Psoas muscle (tissue), 7 donors: ENCODE measurements at regions not wholly inside any gene's neighbourhood (a gene's known extent, or its start where the extent isn't known, plus 50 kb on each side); places are given as distances from the start of the nearest gene placed in this dataset.
"Not testable (repeated sequence)": the region's sequence is repeated elsewhere in the genome, so short reads cannot be mapped to it uniquely, and the experiment has no call there.

Experiments
- ATAC-seq, 4 donors: fragments of 200-7000 bp; cut with Tn5 transposase; one replicate each; pipeline ENCODE4 v1.9.1; 2020; ENCODE audit warnings: moderate library complexity in 3 of 4, mild to moderate bottlenecking in 2 of 4
- DNase-seq, 2 donors: peaks; one replicate each; pipeline ENCODE4 v3.0.0-alpha.2; 2020
- H3K27ac ChIP-seq: fragments of 200-600 bp; one replicate; pipeline ENCODE4 v1.8.0; 2022
- H3K27me3 ChIP-seq, 3 donors: fragments of 200-600 bp in 1 of 3; one replicate each; pipeline versions ENCODE4 v1.6.1 to v1.8.0; 2013 to 2022; ENCODE audit warnings: low read length in 2 of 3, mild to moderate bottlenecking in 2 of 3, moderate library complexity in 1 of 3; ENCODE audit not compliant: insufficient read depth in 3 of 3
- H3K36me3 ChIP-seq, 2 donors: fragments of 200-600 bp in 1 of 2; one replicate each; pipeline versions ENCODE4 v1.6.1 to v1.8.0; 2013 to 2022; ENCODE audit warnings: low read depth in 1 of 2, mild to moderate bottlenecking in 1 of 2, moderate library complexity in 1 of 2; ENCODE audit not compliant: insufficient read depth in 1 of 2
- H3K4me1 ChIP-seq: fragments of 200-600 bp; one replicate; pipeline ENCODE4 v1.8.0; 2022
- H3K4me3 ChIP-seq: fragments of 200-600 bp; one replicate; pipeline ENCODE4 v1.8.0; 2022; ENCODE audit warnings: mild to moderate bottlenecking
- H3K9me3 ChIP-seq: fragments of 200-600 bp; one replicate; pipeline ENCODE4 v1.8.0; 2022
- CTCF ChIP-seq: fragments of 200-600 bp; IDR thresholded peaks from one replicate; pipeline ENCODE4 v1.8.0; 2022; ENCODE audit warnings: antibody characterized with exemption
- WGBS, 3 donors: extraction: QIAGEN DNeasy Blood & Tissue Kit; methylation state at CpG; one replicate each; pipeline versions ENCODE4 v1.1.6 to v1.1.7; 2013; 5-methylcytosine and 5-hydroxymethylcytosine counted together
- intact Hi-C, 2 donors: fragments of 100-400 bp; cut with DNase I; formaldehyde crosslinking; loops; one replicate each; pipeline versions ENCODE4 v1.11.0 to v1.14.2; 2022
- donor health status: healthy with polysubstance abuse.
- donor health status: DM: no; HTN: no; CAD: no; lungs with moderate emphysema.
- donor health status: Bipolar disorder and iron deficiency.
- donor health status: healthy.
- donor health status: DM: yes; HTN: yes; CAD: no.
- donor health status: DM: no; HTN: no; CAD: no.
- donor health status: DM: yes; HTN: yes; CAD: no.

DNA sequence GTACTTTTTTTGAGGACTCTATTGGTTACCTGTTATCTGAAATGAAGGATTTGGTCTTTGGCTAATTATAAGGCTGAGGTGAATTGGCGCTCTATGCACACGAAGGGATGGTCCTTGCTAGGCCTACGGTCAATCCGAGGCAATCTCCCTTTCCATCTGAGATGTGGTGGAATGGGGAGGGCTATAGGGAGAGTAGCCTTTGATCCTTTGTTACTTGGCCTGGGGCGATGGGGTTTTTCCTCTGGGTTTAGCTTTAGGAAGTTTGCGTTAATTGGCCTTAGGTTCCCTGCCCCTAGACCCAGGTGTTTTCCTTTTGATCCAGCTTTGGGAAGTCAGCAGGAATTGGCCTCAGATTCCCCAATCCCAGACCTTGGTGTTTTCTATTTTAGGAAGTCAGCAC lies 102.1 kb upstream of the C9orf72 start:
- TF ChIP-seq CTCF, result no peak
- Histone ChIP-seq H3K9me3 (no peaks in the 10 kb centered on the region), H3K4me1 (no peaks in the 10 kb centered on the region), H3K27me3 (peaks cover 0 to 5% (median 0%) of the 10 kb centered on the region in 3 donors), H3K36me3 (no peaks in the 10 kb centered on the region), H3K4me3 (no peak overlapping the region), H3K27ac (no peak overlapping the region)
- DNase-seq (no peak), ATAC-seq (no peak)
- 84 to 89% (median 88%) methylated on average over 6 of the region's 6 CpGs for WGBS, 3 donors
- intact Hi-C loops, result loop anchor here in 1 of 2 donors (10.0 kb wide), 1 partner anchor 51 kb away; no protein-coding TSS in a partner anchor

DNA sequence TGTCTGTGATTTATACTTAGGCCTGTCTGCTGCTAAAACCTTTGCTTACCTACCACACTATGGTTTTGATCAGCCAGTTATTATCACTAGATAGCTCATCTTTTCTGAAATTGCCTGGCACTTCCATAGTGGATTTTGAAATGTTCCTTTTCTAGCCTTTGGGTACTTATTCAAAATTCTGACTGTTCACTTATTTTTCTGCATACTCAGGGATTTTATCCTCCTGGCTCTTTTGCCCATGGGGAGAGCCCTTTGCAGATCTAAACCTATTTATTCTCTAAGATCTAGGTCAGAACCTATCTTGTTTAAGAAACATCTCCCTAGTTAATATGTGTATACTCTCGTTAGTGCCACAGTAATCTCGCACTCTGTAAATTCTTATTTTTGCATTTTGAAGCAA lies 103.5 kb upstream of the C9orf72 start:
- Histone ChIP-seq H3K36me3 (no peaks in the 10 kb centered on the region), H3K4me1 (no peaks in the 10 kb centered on the region), H3K9me3 (no peaks in the 10 kb centered on the region), H3K27me3 (peaks cover 0 to 5% (median 0%) of the 10 kb centered on the region in 3 donors), H3K27ac (no peak overlapping the region), H3K4me3 (no peak overlapping the region)
- DNase-seq (no peak), ATAC-seq (no peak)
- 88 to 92% (median 91%) methylated on average over 2 of the region's 2 CpGs for WGBS, 3 donors
- TF ChIP-seq CTCF, result no peak
- intact Hi-C loops, result loop anchor here in 1 of 2 donors (10.0 kb wide), 1 partner anchor 52 kb away; no protein-coding TSS in a partner anchor

GRCh38 chr9:27679338-27679737 lies 106.1 kb upstream of the C9orf72 start:
- WGBS, 3 donors, result 77 to 88% (median 85%) methylated on average over 2 of the region's 2 CpGs
- intact Hi-C loops, result loop anchor here in 1 of 2 donors (10.0 kb wide), 1 partner anchor 55 kb away; no protein-coding TSS in a partner anchor
- Histone ChIP-seq H3K27me3 (peaks cover 0 to 4% (median 0%) of the 10 kb centered on the region in 3 donors), H3K27ac (no peak overlapping the region), H3K36me3 (no peaks in the 10 kb centered on the region), H3K4me1 (no peaks in the 10 kb centered on the region), H3K4me3 (no peak overlapping the region), H3K9me3 (no peaks in the 10 kb centered on the region)
- TF ChIP-seq CTCF, result no peak
- ATAC-seq (no peak), DNase-seq (no peak)

DNA sequence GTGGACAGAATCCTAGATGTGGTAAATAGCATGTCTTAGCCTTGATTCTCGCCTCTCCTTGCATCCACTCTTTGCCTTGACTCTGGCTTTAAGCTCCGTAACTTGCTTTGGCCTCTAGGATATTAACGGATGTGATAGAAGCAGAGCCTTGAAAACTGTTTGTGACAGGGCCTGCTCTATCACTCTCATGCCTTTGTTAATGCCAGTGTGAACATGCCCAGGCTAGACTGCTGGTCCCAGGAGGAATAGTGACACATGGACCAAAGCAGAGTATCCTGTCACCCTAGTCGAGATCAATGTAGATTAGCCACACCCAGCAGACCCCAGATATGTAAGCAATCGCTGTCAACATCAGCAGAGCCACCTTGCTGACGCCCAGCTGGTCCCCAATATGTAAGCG lies 109.9 kb upstream of the C9orf72 start:
- DNase-seq (no peak), ATAC-seq (no peak)
- intact Hi-C loops, result loop anchor here in 1 of 2 donors (5.0 kb wide), 1 partner anchor 41 kb away; no protein-coding TSS in a partner anchor
- Histone ChIP-seq H3K4me1 (no peaks in the 10 kb centered on the region), H3K4me3 (no peak overlapping the region), H3K27ac (no peak overlapping the region), H3K9me3 (no peaks in the 10 kb centered on the region), H3K27me3 (no peaks in the 10 kb centered on the region), H3K36me3 (no peaks in the 10 kb centered on the region)
- TF ChIP-seq CTCF, result no peak
- WGBS, 3 donors, result 85 to 90% (median 90%) methylated on average over 7 of the region's 7 CpGs

DNA sequence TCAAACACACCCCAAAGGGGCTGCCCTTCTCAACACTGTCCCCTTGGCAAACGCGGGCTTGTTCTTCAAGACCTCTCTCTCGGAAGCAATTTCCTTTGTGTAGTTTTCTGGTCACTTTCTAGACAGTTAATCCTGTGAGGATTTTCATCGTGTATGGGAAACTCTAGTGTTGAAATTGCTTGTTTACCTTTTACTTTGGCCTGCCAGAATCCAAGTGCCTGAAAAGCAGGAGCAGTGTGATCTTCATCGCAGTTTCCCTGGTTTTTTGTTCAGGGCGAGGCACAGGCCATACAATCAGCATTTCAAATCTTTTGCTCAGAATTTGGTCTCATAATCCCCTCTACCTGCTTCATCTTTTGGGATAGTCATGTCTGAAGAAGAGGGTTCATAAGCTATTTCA lies 115.7 kb upstream of the C9orf72 start:
- no peaks in the 10 kb centered on the region for H3K27me3 ChIP-seq
- no peak for DNase-seq
- no peak overlapping the region for H3K4me3 ChIP-seq
- no peaks in the 10 kb centered on the region for H3K9me3 ChIP-seq
- TF ChIP-seq CTCF, result no peak
- no peak overlapping the region for H3K27ac ChIP-seq
- ATAC-seq, result no peak
- WGBS, 3 donors, result 82 to 84% (median 84%) methylated on average over 6 of the region's 6 CpGs
- H3K36me3 ChIP-seq, result no peaks in the 10 kb centered on the region
- intact Hi-C loops, result no loop called here
- no peaks in the 10 kb centered on the region for H3K4me1 ChIP-seq

- intact Hi-C loops, result loop anchor here in 1 of 2 donors (10.0 kb wide), 1 partner anchor 596 kb away; no protein-coding TSS in a partner anchor
- not testable (repeated sequence) for ATAC-seq, H3K27ac ChIP-seq, H3K9me3 ChIP-seq, DNase-seq, H3K4me1 ChIP-seq, H3K4me3 ChIP-seq, H3K27me3 ChIP-seq, H3K36me3 ChIP-seq
- 67 to 90% (median 84%) methylated on average over 8 to 11 of the region's 17 CpGs for WGBS, 3 donors
Observed at GRCh38 chr9:27690816-27691215, 117.5 kb upstream of the C9orf72 start.
